ENCODE measurements at regions not wholly inside any gene's neighbourhood (a gene's known extent, or its start where the extent isn't known, plus 50 kb on each side); places are given as distances from the start of the nearest gene placed in this dataset.
"Not testable (repeated sequence)": the region's sequence is repeated elsewhere in the genome, so short reads cannot be mapped to it uniquely, and the experiment has no call there.

DNA sequence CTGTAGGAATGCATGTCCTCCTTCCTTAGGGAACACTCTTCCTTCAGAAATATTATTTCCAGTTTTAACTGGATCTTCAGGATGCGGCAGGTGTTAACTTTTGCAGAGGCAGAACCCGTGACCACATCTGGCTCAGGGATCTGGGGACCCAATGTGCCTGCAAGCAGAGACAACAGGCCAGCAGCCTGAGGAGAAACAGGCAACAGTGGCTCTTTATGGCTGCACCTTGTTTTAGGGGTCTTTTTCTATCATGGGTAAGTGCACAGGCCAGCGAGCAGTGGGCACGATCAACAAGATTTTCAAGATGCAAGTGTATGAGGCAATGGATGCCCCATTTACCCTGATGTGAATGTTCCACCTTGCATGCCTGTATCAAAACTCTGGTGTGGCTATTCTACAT, 497.5 kb upstream of the KLF6 start:
- Mint-ChIP-seq H3K36me3 (no peaks in the 10 kb centered on the region), H3K4me1 (peaks cover 11% of the 10 kb centered on the region), H3K27me3 (peaks cover 14% of the 10 kb centered on the region), H3K4me3 (no peak overlapping the region), H3K27ac (no peak overlapping the region), H3K9me3 (no peaks in the 10 kb centered on the region)
- CTCF ChIA-PET: no interaction called here
- DNase-seq: no peak

- CTCF ChIA-PET: no interaction called here
- DNase-seq: no peak
- H3K27ac Mint-ChIP-seq: no peak overlapping the region
- no peak overlapping the region for H3K4me3 Mint-ChIP-seq
- H3K27me3 Mint-ChIP-seq: peaks cover 15% of the 10 kb centered on the region
- H3K36me3 Mint-ChIP-seq: no peaks in the 10 kb centered on the region
- H3K9me3 Mint-ChIP-seq: no peaks in the 10 kb centered on the region
- H3K4me1 Mint-ChIP-seq: peaks cover 11% of the 10 kb centered on the region
Measured at GRCh38 chr10:4281190-4281825, 496.3 kb upstream of the KLF6 start.

- Mint-ChIP-seq H3K36me3 (no peaks in the 10 kb centered on the region), H3K27me3 (peaks cover 18% of the 10 kb centered on the region), H3K4me1 (peaks cover 9% of the 10 kb centered on the region), H3K9me3 (no peaks in the 10 kb centered on the region), H3K4me3 (no peak overlapping the region), H3K27ac (no peak overlapping the region)
- DNase-seq: no peak
- CTCF ChIA-PET: no interaction called here
Measured at GRCh38 chr10:4280461-4281189, 495.6 kb upstream of the KLF6 start.

DNA sequence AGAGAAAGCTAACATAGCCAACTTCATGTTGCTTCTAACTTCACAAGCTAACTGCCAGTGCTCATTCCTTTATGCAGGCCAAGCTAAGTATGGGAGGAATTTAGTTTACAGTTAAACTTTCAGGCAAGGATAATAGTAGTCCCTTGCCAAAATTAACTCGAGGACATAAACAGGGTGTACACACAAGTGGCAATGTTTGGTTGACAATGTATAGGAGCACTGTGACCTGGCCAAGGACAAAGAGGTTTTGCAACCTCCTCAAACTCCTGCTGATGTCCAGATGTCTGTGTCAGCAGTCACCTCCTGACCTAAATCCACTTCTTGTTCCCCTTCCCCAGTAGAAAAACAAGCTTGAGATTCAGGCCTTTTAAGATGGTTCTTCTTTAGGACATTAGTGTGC, 494.6 kb upstream of the KLF6 start:
- H3K9me3 Mint-ChIP-seq: no peaks in the 10 kb centered on the region

DNA sequence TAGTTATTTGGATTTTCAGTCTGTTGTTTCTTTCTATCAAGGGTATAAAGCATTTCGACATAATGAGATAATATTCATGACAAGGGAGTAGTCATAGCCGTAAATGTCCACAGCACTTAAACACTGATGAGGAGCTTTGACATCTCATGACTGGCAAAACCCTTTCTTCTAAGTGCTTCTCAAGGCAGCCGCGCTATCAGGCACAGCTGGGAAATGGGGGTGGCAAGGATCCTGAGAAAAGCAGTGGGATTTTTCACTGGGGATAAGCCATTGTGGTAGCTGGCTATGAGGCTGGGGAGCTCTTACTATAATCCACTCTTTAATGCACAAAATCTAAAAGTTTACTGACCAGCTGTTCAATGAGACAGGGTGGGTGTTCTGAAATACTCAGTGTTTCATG, 493.2 kb upstream of the KLF6 start:
- H3K9me3 Mint-ChIP-seq: no peaks in the 10 kb centered on the region
- H3K27ac Mint-ChIP-seq: no peak overlapping the region
- CTCF ChIA-PET: no interaction called here

More for the DNA sequence above, 494.6 kb upstream of the KLF6 start:
- no peaks in the 10 kb centered on the region for H3K36me3 Mint-ChIP-seq
- no peak overlapping the region for H3K4me3 Mint-ChIP-seq
- peaks cover 3% of the 10 kb centered on the region for H3K4me1 Mint-ChIP-seq
- peaks cover 18% of the 10 kb centered on the region for H3K27me3 Mint-ChIP-seq
- H3K27ac Mint-ChIP-seq: no peak overlapping the region
- DNase-seq: no peak
- CTCF ChIA-PET: no interaction called here

DNA sequence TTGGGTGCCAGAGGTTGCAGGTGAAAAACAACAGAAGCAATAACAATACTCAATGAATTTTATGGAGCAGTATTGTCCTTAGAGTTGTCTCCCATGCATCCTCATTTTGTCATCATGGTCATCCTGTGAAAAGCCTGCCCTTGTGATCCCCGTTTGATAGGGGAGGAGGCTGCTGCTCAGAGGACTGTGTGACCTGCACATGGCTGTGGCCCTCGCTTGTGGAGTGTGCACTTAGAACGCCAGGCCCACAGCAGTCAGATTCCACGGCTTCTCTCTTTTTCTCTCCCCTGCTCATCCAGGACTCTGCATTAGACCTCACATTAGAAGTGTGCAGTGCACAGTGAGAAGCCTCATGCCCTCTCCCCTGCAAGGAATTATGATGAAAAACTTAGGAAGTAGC, 491.1 kb upstream of the KLF6 start:
- Mint-ChIP-seq H3K4me3 (no peak overlapping the region), H3K36me3 (no peaks in the 10 kb centered on the region), H3K9me3 (no peaks in the 10 kb centered on the region), H3K27me3 (peaks cover 19% of the 10 kb centered on the region), H3K4me1 (no peaks in the 10 kb centered on the region), H3K27ac (no peak overlapping the region)
- DNase-seq: no peak
- CTCF ChIA-PET: no interaction called here

More for the DNA sequence above, 493.2 kb upstream of the KLF6 start:
- DNase-seq: no peak
- Mint-ChIP-seq H3K36me3 (no peaks in the 10 kb centered on the region), H3K4me1 (no peaks in the 10 kb centered on the region), H3K4me3 (no peak overlapping the region), H3K27me3 (peaks cover 18% of the 10 kb centered on the region)

- H3K9me3 Mint-ChIP-seq, CTCF ChIA-PET, H3K36me3 Mint-ChIP-seq, H3K4me1 Mint-ChIP-seq, H3K4me3 Mint-ChIP-seq, DNase-seq, H3K27ac Mint-ChIP-seq: not testable (repeated sequence)
- peaks cover 21% of the 10 kb centered on the region for H3K27me3 Mint-ChIP-seq
Measured at GRCh38 chr10:4274671-4275070, 489.7 kb upstream of the KLF6 start.

- Mint-ChIP-seq H3K9me3 (no peaks in the 10 kb centered on the region), H3K4me1 (no peaks in the 10 kb centered on the region), H3K36me3 (no peaks in the 10 kb centered on the region), H3K27me3 (peaks cover 11% of the 10 kb centered on the region), H3K4me3 (no peak overlapping the region), H3K27ac (no peak overlapping the region)
- no peak for DNase-seq
- CTCF ChIA-PET: no interaction called here
Measured at GRCh38 chr10:4271193-4271592, 486.2 kb upstream of the KLF6 start.

DNA sequence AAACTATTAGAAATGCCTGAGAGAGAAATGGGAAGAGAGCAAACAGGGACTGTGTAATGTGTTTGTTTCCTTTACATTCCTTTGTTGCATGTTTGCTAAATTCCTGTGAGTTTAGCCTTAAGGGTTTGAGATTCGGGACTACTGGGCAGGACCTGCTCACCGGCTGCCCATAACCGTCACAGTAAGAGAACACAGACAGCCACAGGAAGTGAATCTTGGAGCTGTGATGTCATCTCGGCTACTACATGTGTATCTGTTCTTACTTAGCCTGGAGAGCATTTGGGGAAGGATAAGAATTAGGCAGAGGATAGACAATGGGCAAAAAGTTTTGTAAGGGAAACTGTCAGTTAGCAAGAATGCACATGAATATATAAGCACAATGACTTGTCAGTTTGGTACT, 485.1 kb upstream of the KLF6 start:
- CTCF ChIA-PET: no interaction called here
- no peak for DNase-seq
- H3K27me3 Mint-ChIP-seq: peaks cover 10% of the 10 kb centered on the region
- no peaks in the 10 kb centered on the region for H3K9me3 Mint-ChIP-seq
- H3K4me3 Mint-ChIP-seq: no peak overlapping the region
- peaks cover 5% of the 10 kb centered on the region for H3K4me1 Mint-ChIP-seq
- no peaks in the 10 kb centered on the region for H3K36me3 Mint-ChIP-seq
- H3K27ac Mint-ChIP-seq: no peak overlapping the region

DNA sequence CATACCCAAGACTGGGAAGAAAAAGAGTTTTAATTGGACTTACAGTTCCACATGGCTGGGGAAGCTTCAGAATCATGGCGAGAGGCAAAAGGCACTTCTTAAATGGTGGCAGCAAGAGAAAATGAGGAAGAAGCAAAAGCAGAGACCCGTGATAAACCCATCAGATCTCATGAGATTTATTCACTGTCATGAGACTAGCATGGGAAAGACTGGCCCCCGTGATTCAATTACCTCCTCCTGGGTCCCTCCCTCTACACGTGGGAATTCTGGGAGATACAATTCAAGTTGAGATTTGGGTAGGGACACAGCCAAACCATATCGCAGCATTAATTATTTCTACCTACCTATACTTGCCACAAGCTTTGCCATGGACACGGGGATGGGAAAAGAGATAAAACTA, 483.5 kb upstream of the KLF6 start:
- H3K9me3 Mint-ChIP-seq, H3K4me1 Mint-ChIP-seq, H3K4me3 Mint-ChIP-seq, CTCF ChIA-PET, DNase-seq, H3K27ac Mint-ChIP-seq, H3K36me3 Mint-ChIP-seq: not testable (repeated sequence)
- peaks cover 24% of the 10 kb centered on the region for H3K27me3 Mint-ChIP-seq

GRCh38 chr10:4267086-4267773, 482.2 kb upstream of the KLF6 start:
- CTCF ChIA-PET: no interaction called here
- H3K9me3 Mint-ChIP-seq: no peaks in the 10 kb centered on the region
- peaks cover 25% of the 10 kb centered on the region for H3K27me3 Mint-ChIP-seq
- no peak for DNase-seq
- H3K36me3 Mint-ChIP-seq: no peaks in the 10 kb centered on the region
- H3K4me3 Mint-ChIP-seq: no peak overlapping the region
- H3K27ac Mint-ChIP-seq: no peak overlapping the region
- peaks cover 5% of the 10 kb centered on the region for H3K4me1 Mint-ChIP-seq

GRCh38 chr10:4266416-4267085, 481.5 kb upstream of the KLF6 start:
- H3K27ac Mint-ChIP-seq: no peak overlapping the region
- H3K4me1 Mint-ChIP-seq: peaks cover 5% of the 10 kb centered on the region
- H3K36me3 Mint-ChIP-seq: no peaks in the 10 kb centered on the region
- no peak overlapping the region for H3K4me3 Mint-ChIP-seq
- H3K27me3 Mint-ChIP-seq: peaks cover 27% of the 10 kb centered on the region
- H3K9me3 Mint-ChIP-seq: no peaks in the 10 kb centered on the region
- no peak for DNase-seq
- CTCF ChIA-PET: no interaction called here

GRCh38 chr10:4265964-4266363, 481.0 kb upstream of the KLF6 start:
- H3K4me3 Mint-ChIP-seq: no peak overlapping the region
- peaks cover 24% of the 10 kb centered on the region for H3K27me3 Mint-ChIP-seq
- no peak overlapping the region for H3K27ac Mint-ChIP-seq
- H3K36me3 Mint-ChIP-seq: no peaks in the 10 kb centered on the region
- H3K9me3 Mint-ChIP-seq: no peaks in the 10 kb centered on the region
- CTCF ChIA-PET: interaction anchor here (0.6 kb wide), 1 partner anchor 114 kb away, joined by 3 read pairs; no protein-coding TSS in a partner anchor
- no peak for DNase-seq
- H3K4me1 Mint-ChIP-seq: peaks cover 5% of the 10 kb centered on the region

- CTCF ChIA-PET: interaction anchor here (1.2 kb wide), 1 partner anchor 12 kb away, joined by 3 read pairs; no protein-coding TSS in a partner anchor
- Mint-ChIP-seq H3K4me3 (no peak overlapping the region), H3K27ac (no peak overlapping the region), H3K4me1 (peaks cover 5% of the 10 kb centered on the region), H3K36me3 (no peaks in the 10 kb centered on the region), H3K9me3 (no peaks in the 10 kb centered on the region), H3K27me3 (peaks cover 21% of the 10 kb centered on the region)
- DNase-seq: no peak
Measured at GRCh38 chr10:4264209-4264865, 479.3 kb upstream of the KLF6 start.
